Neural progenitor cell (in vitro differentiated cells): ENCODE measurements at regions not wholly inside any gene's neighbourhood (a gene's known extent, or its start where the extent isn't known, plus 50 kb on each side); places are given as distances from the start of the nearest gene placed in this dataset.

Source experiments
- CTCF ChIP-seq: fragments of 200-600 bp; sonication (generic); IDR thresholded peaks from 2 replicates; pipeline ENCODE4 v1.5.1; 2017; ENCODE audit warnings: antibody characterized with exemption, mild to moderate bottlenecking
- EZH2 ChIP-seq: fragments of 200-600 bp; sonication (generic); IDR thresholded peaks from 2 replicates; pipeline ENCODE4 v1.6.1; 2017; ENCODE audit warnings: antibody characterized with exemption, mild to moderate bottlenecking, moderate library complexity
- EZH2phosphoT487 ChIP-seq: fragments of 200-600 bp; sonication (generic); IDR thresholded peaks from 2 replicates; pipeline ENCODE4 v1.6.1; 2017; ENCODE audit warnings: antibody characterized with exemption

GRCh38 chr12:90510948-90511347 is 444.0 kb downstream of the CCER1 start:
- no peak for TF ChIP-seq CTCF
- no peak for TF ChIP-seq EZH2
- no peak for TF ChIP-seq EZH2phosphoT487
